GM23338 (cell line): ENCODE measurements at regions not wholly inside any gene's neighbourhood (a gene's known extent, or its start where the extent isn't known, plus 50 kb on each side); places are given as distances from the start of the nearest gene placed in this dataset.

Experiments
- CREB1 ChIP-seq: fragments of 250-450 bp; sonication (Bioruptor Pico); IDR thresholded peaks from 2 replicates; pipeline ENCODE4 v1.5.0; 2020; ENCODE audit warnings: low read depth, mild to moderate bottlenecking, moderate library complexity
- CTCF ChIP-seq, 2 experiments: fragments of 200-600 bp in 1 of 2; sonication (generic) in 1 of 2; conservative IDR thresholded peaks; 2 replicates each; pipeline versions ENCODE4 v1.5.1 to v1.6.1; 2016 to 2017; ENCODE audit warnings: antibody characterized with exemption in 2 of 2, low read depth in 2 of 2, mild to moderate bottlenecking in 2 of 2, moderate library complexity in 1 of 2
- ETS1 ChIP-seq: IDR thresholded peaks from 2 replicates; pipeline ENCODE4 v1.6.1; 2016; ENCODE audit warnings: antibody characterized with exemption
- EZH2 ChIP-seq: fragments of 200-600 bp; sonication (generic); IDR thresholded peaks from one replicate; pipeline ENCODE4 v1.8.0; 2017; ENCODE audit warnings: antibody characterized with exemption, mild to moderate bottlenecking, low read depth; ENCODE audit not compliant: unreplicated experiment
- EZH2phosphoT487 ChIP-seq: fragments of 200-600 bp; sonication (generic); IDR thresholded peaks from one replicate; pipeline ENCODE4 v1.8.1; 2018; ENCODE audit warnings: antibody characterized with exemption; ENCODE audit not compliant: unreplicated experiment
- JUNB ChIP-seq: IDR thresholded peaks from one replicate; pipeline ENCODE4 v1.6.1; 2016; ENCODE audit warnings: antibody characterized with exemption; ENCODE audit not compliant: unreplicated experiment
- POLR2AphosphoS5 ChIP-seq: IDR thresholded peaks from 2 replicates; pipeline ENCODE4 v1.6.1; 2016; ENCODE audit warnings: antibody characterized with exemption, low read depth
- REST ChIP-seq: IDR thresholded peaks from one replicate; pipeline ENCODE4 v1.6.1; 2018; ENCODE audit warnings: antibody characterized with exemption; ENCODE audit not compliant: unreplicated experiment
- ZNF114 ChIP-seq: fragments of 250-450 bp; sonication (Bioruptor Pico); IDR thresholded peaks from 2 replicates; pipeline ENCODE4 v1.5.0; 2020; ENCODE audit warnings: mild to moderate bottlenecking, moderate library complexity

- TF ChIP-seq EZH2 (no peak), CTCF (conservative IDR thresholded peaks at IDR 0.05; ENCODE audit: low read depth in 2 of 2) (no peak), POLR2AphosphoS5 (no peak), REST (no peak), CREB1 (no peak), EZH2phosphoT487 (no peak), JUNB (no peak), ZNF114 (CRISPR knock-in tag) (no peak), ETS1 (no peak)
These were observed 592.1 kb upstream of the CDH5 start for GRCh38 chr16:65774350-65774749.
